Epithelial cell of esophagus (primary cell): ENCODE measurements at regions not wholly inside any gene's neighbourhood (a gene's known extent, or its start where the extent isn't known, plus 50 kb on each side); places are given as distances from the start of the nearest gene placed in this dataset.

ENCODE experiments used
- DNase-seq: peaks from one replicate; pipeline ENCODE4 v3.0.0; 2010; ENCODE audit warnings: low read depth
- H3K4me3 ChIP-seq: 2 replicates; pipeline ENCODE4 v1.5.1; 2011; ENCODE audit warnings: mild to moderate bottlenecking, low read length, control low read depth
- TF ChIP-seq, protein P1 (sequence below): IDR thresholded peaks from 2 replicates; pipeline ENCODE4 v1.5.1; 2011; ENCODE audit warnings: low read depth, mild to moderate bottlenecking, low read length, control low read depth, inconsistent platforms; ENCODE audit not compliant: insufficient read depth; ENCODE audit errors: missing control alignments

DNA sequence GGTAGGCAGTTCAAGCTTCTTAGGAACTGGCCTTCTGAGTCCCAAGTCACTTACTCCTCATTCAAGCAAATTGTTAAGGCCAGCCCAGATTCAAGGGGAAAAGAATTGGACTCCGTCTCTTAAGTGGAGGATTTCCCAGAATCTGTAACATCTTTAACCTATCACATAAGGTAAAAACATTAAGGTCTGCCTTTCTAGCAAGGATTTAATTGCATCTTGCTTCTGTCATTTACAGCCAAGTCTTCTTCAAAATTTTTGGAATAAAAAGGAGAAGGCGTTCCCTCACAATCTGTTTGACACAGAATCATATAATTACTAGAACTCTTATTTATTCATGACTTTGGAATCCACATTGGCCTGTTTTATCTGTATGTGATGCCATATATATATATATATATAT lies 56.5 kb upstream of the ADORA2B start:
- H3K4me3 ChIP-seq: no peak overlapping the region
- DNase-seq: no peak
- TF ChIP-seq, protein P1, sequence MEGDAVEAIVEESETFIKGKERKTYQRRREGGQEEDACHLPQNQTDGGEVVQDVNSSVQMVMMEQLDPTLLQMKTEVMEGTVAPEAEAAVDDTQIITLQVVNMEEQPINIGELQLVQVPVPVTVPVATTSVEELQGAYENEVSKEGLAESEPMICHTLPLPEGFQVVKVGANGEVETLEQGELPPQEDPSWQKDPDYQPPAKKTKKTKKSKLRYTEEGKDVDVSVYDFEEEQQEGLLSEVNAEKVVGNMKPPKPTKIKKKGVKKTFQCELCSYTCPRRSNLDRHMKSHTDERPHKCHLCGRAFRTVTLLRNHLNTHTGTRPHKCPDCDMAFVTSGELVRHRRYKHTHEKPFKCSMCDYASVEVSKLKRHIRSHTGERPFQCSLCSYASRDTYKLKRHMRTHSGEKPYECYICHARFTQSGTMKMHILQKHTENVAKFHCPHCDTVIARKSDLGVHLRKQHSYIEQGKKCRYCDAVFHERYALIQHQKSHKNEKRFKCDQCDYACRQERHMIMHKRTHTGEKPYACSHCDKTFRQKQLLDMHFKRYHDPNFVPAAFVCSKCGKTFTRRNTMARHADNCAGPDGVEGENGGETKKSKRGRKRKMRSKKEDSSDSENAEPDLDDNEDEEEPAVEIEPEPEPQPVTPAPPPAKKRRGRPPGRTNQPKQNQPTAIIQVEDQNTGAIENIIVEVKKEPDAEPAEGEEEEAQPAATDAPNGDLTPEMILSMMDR: no peak

DNA sequence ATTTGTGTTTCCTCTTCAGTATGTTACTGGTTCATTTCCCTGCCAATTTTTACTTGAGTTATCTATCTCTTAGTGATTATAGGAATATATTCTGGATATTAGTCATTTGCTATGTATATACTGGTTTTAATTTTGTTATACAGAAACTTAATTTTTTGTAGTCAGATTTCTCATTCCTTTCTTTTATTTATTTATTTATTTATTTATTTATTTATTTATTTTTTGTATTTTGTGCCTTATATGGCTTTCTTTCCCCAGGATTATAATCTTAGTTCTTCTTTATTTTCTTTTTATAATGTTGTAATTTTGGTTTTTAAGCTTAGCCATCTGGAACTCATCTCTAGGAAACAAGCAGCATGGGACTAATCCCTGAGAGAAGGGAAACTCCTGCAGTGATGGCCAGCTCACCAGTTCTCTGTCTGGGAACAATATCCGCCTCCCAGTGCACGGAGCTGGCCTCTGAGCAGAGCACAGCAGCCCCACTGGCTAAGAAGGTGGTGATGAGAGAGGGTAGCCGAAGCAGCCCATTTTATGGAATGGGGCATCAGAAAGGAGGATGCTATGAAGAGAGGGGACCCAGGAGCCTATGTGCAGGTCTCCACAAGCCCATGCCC lies 54.5 kb upstream of the ADORA2B start:
- no peak for DNase-seq

DNA sequence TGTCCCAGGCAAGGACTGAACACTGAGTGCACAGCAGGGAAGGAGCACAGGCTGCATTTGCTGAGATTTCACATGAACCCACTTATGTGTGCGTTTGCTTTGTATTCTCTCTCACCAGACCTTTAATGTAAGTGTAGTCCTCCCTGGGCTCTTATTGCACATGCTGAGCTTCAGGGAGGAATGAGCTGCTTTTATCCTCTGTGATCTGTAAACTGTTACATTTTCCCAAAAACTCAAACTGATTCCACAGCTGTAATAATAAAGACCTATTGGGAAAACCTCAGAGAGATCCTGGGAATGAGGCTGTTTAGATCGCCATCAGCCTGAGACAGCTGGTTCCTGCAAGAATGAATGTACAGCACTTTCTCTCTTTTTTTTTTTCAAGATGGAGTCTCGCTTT lies 53.6 kb upstream of the ADORA2B start:
- TF ChIP-seq, protein P1: no peak
- H3K4me3 ChIP-seq: no peak overlapping the region
- DNase-seq: no peak

More for the DNA sequence above, 54.5 kb upstream of the ADORA2B start:
- no peak overlapping the region for H3K4me3 ChIP-seq
- TF ChIP-seq, protein P1: no peak

DNA sequence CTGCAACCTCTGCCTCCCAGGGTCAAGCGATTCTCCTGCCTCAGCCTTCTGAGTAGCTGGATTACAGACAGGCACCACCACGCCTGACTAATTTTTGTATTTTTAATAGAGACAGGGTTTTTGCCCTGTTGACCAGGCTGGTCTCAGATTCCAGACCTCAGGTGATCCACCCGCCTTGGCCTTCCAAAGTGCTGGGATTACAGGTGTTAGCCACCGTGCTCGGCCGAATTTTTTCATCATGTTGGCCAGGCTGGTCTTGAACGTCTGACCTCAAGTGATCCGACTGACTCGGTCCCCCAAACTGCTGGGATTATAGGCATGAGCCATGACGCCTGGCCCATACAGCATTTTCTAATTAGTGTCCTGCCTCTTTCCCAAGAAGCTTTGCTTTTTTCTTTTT lies 52.7 kb upstream of the ADORA2B start:
- H3K4me3 ChIP-seq: no peak overlapping the region
- TF ChIP-seq, protein P1: no peak
- no peak for DNase-seq

DNA sequence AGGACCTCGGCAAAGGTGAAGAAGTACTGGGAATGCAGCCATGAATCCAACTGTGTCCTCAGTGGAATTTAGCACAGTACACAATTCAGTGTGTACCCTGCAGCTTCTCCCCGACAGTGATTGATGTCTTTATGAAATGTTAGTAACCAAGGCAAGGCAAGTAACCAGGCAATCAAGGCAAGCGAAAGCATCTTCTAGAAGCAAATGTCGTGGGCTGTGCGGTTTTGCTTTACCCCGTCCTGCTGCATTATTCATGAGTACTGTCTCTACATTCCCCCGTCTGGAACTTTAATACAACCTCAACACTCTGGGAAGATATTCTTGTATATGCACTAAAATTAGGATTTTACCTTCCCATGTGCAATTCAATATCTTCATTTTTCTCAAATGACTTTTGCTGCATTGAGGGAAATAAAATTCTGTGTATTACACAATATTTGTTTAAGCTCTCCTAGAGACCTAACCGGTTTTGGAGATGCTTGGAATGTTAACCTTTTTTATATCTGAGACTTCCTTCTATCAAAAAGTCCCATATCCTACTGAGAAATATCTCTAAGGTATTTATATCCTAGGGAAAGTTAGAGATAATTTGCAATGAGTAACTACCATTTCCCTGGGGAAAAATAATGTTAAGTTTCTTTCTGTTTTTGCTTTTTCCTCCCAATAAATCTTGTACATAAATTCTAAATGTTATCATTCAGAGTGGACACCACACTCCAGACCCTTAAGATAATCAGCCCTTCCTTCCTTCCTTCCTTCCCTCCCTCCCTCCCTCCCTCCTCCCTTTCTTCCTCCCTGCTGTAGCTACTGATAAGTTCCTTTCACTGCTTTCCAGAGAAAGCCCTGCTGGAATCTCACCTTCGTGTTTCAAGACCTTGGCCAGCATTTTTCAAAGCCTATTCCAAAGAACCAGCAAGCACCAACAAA lies 51.9 kb upstream of the ADORA2B start:
- TF ChIP-seq, protein P1: no peak
- DNase-seq: peak; percentile 60
- no peak overlapping the region for H3K4me3 ChIP-seq

DNA sequence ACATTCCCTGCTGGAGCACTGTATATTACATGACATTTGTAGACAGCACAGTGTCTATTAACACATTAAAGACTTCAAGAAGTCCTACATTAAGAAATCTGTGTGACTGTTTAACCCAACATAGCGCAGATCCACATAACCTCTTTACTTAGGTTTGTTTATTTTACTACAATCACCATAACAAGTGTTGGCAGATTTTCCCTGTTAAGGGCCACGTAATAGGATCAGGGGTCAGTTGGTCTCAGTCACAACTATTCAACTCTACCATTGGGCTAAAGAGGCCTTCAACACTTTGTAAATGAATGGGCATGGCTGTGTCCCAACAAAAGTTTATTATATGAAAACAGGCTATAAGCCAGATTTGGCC lies 51.3 kb upstream of the ADORA2B start:
- TF ChIP-seq, protein P1: no peak
- DNase-seq: no peak
- H3K4me3 ChIP-seq: no peak overlapping the region
